ENCODE measurements at regions not wholly inside any gene's neighbourhood (a gene's known extent, or its start where the extent isn't known, plus 50 kb on each side); places are given as distances from the start of the nearest gene placed in this dataset.

DNA sequence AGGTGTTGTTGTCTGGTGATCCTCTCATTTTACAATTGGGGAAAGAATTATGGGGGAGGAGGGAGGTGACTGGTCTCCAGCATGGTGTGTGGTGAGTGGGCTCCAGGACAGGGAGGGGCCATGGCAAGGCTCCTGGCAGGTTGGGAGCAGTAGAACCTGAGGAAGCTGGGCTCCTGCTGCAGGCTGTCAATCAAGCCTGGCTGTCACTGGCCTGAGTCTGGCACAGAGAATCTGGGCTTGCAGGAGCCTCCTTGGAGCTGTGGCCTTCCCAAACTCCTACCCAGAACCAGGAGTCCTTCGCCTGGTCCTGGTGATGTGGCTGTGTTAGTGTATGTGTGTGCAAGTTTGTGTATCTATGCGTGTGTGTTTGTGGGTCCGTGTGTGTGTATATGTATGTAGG lies 131.9 kb upstream of the CSF3R start:
- TF ChIP-seq POLR2AphosphoS5 (IDR thresholded peaks at IDR 0.05; ENCODE audit: low read depth, low read length) (no peak), TAF1 (IDR thresholded peaks at IDR 0.05; ENCODE audit: borderline replicate concordance, low read depth, low read length) (no peak), POLR2A (IDR thresholded peaks at IDR 0.05; ENCODE audit: low read depth, low read length) (no peak)
